Astrocyte of the cerebellum (primary cell): ENCODE measurements at regions not wholly inside any gene's neighbourhood (a gene's known extent, or its start where the extent isn't known, plus 50 kb on each side); places are given as distances from the start of the nearest gene placed in this dataset.

Source experiments
- DNase-seq: peaks from one replicate; pipeline ENCODE4 v3.0.0-alpha.2; 2011; ENCODE audit warnings: low read depth
- H3K4me3 ChIP-seq: 2 replicates; pipeline ENCODE4 v1.5.1; 2011; ENCODE audit warnings: mild to moderate bottlenecking, low read depth, low read length, moderate library complexity
- in situ Hi-C: cut with HindIII; loops from 2 replicates; pipeline ENCODE4 v1.10.0; 2017; ENCODE audit warnings: low sequenced_read_pairs
- TF ChIP-seq, protein P1 (sequence below): IDR thresholded peaks from 2 replicates; pipeline ENCODE4 v1.5.1; 2012; ENCODE audit warnings: low read length, low read depth, moderate library complexity, mild to moderate bottlenecking; ENCODE audit errors: missing control alignments

DNA sequence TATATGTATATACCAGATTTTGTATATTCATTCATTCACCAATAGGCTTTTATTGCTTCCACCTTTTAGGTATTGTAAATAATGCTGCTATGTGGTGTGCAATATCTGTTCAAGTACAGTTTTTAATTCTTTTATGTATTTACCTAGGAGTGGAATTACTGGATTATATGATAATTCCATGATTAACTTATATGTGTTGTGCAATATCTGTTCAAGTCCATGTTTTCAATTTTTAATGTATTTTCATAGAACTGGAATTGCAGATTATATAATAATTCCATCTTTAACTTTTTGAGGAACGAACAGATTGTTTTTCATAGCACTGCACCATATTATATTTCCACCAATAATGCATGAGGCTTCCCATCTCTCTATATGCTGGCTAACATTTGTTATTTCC is 50.6 kb upstream of the L3MBTL4 start:
- DNase-seq, result no peak
- H3K4me3 ChIP-seq, result no peak overlapping the region
- in situ Hi-C loops, result no loop called here
- TF ChIP-seq, protein P1, sequence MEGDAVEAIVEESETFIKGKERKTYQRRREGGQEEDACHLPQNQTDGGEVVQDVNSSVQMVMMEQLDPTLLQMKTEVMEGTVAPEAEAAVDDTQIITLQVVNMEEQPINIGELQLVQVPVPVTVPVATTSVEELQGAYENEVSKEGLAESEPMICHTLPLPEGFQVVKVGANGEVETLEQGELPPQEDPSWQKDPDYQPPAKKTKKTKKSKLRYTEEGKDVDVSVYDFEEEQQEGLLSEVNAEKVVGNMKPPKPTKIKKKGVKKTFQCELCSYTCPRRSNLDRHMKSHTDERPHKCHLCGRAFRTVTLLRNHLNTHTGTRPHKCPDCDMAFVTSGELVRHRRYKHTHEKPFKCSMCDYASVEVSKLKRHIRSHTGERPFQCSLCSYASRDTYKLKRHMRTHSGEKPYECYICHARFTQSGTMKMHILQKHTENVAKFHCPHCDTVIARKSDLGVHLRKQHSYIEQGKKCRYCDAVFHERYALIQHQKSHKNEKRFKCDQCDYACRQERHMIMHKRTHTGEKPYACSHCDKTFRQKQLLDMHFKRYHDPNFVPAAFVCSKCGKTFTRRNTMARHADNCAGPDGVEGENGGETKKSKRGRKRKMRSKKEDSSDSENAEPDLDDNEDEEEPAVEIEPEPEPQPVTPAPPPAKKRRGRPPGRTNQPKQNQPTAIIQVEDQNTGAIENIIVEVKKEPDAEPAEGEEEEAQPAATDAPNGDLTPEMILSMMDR, result no peak

DNA sequence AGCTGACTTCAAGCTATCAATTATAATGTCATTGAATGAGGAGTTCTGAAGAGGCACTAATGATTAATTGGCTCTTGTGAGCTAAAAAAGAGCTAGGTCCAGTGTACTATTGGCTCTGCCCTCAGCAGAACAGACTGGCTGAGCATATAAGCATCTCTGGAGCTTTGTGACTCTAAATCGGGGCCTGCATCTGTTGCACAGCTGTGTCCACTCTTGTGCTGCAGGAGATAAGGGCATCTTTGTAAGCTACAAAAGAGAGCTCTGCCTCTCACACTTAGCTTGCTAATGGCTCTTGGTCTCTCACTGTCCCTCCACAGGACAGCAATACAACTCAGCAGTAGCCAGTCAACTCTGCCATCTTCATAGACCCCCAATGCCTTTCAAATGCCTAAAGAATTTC is 61.5 kb upstream of the L3MBTL4 start:
- TF ChIP-seq, protein P1, result no peak
- no peak for DNase-seq
- no peak overlapping the region for H3K4me3 ChIP-seq
- in situ Hi-C loops, result no loop called here

DNA sequence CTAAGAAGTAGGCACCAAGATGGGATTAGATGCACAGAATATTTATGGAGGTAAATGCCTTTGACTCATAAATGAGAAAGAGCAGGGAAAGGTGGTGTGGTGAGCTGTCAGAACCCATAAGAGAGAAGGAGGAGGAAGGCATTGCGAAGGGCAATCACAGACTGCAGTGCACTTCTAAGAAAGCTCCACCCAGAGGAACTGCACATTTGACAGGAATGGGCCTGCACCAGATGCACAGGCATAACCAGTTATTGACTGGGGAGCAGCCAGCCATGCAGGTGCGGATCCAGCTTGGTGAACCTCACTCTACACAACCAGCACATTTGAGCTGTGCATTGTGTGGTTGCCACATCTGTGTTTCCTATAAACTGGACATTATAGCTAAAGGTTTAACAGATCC is 62.2 kb upstream of the L3MBTL4 start:
- TF ChIP-seq, protein P1, result no peak
- H3K4me3 ChIP-seq, result no peak overlapping the region
- in situ Hi-C loops, result no loop called here
- no peak for DNase-seq

DNA sequence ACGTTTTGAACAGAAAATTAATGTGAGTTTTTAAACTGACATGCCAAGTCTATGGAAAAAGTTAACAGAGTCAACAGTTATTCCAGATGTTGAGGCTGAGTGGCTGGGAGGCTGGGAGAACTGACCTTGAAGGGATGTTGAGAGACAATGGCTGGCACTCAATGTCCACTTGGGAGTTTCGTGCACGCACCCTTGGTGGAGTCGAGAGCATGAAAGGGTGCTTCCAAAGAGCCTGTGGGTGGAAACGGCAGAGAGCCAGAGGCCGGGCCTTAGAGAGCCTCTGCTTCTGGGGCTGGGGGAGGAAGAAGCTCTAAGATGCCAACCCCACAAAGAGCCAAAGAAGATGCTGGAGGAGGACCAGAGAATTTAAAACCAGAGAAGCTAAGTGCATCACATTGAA is 63.4 kb upstream of the L3MBTL4 start:
- TF ChIP-seq, protein P1, result no peak
- no peak overlapping the region for H3K4me3 ChIP-seq
- no peak for DNase-seq
- in situ Hi-C loops, result no loop called here

DNA sequence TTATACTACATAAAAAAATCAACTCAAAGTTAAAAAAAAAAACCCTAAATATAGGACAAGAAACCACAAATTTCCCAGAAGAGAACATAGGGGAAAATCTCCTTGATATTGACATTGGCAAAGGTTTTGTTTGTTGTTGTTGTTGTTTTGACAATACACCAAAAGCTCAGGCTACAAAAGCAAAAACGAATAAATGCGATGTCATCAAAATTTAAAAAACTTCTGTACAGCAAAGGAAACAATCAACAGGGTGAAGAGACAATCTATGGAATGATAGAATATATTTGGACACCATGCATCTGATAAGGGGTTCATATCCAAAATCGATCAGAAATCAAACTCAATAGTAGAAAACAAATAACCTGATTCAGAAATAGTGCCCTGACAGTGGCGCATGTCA is 65.0 kb upstream of the L3MBTL4 start:
- TF ChIP-seq, protein P1, result no peak
- H3K4me3 ChIP-seq, result no peak overlapping the region
- in situ Hi-C loops, result no loop called here
- DNase-seq, result no peak

DNA sequence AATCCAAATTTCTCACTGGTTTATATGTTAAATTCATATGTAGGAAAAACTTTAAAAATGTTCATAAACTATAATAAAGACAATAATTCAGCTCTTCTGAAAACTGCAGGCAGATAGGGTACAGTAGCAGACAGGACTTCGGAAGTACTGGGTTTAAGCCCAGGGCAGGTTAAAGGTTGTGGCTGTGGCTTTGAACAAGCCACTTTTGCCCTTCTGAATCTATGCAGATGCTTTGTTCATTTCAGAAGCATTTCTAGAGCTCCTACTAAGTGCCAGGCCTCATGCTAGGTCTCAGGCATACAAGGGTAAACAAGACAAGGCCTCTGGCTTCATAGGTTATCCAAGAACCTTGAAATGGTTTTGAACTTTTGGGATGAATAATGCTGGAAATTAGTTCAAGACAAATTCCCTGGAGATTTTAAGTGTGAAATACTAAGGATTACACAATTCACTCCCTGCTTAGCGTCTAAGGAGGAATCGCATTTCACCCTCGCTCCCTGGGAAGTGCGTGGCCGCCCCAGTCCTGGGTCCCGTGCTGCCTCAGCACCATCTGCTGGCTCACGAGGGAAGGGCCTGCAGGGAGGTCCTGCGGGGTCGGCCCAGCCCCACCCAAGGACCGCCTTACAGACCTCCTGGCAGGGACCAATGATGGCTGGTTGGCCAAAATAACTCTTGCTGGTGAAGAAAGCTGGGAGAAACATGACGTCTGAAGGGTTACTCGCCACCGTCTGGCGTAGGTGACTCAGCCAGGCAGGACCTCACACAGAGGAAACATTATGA is 67.7 kb upstream of the L3MBTL4 start:
- peak; percentile 16 for DNase-seq
- no peak overlapping the region for H3K4me3 ChIP-seq
- in situ Hi-C loops, result no loop called here
- TF ChIP-seq, protein P1, result peak; percentile 62
